IPS-20b (cell line): ENCODE measurements at regions not wholly inside any gene's neighbourhood (a gene's known extent, or its start where the extent isn't known, plus 50 kb on each side); places are given as distances from the start of the nearest gene placed in this dataset.
"Not testable (repeated sequence)": the region's sequence is repeated elsewhere in the genome, so short reads cannot be mapped to it uniquely, and the experiment has no call there.

Experiments
- H3K27ac ChIP-seq: one replicate; pipeline ENCODE4 v1.5.1; 2013; ENCODE audit warnings: low read length
- H3K27me3 ChIP-seq: 2 replicates; pipeline ENCODE4 v1.6.1; 2013; ENCODE audit warnings: mild to moderate bottlenecking, low read length, inconsistent platforms; ENCODE audit not compliant: insufficient read depth
- H3K36me3 ChIP-seq: 2 replicates; pipeline ENCODE4 v1.6.1; 2013; ENCODE audit warnings: low read depth, mild to moderate bottlenecking, inconsistent platforms, low read length, moderate library complexity; ENCODE audit not compliant: insufficient read depth
- H3K4me1 ChIP-seq: 2 replicates; pipeline ENCODE4 v1.6.1; 2013; ENCODE audit warnings: mild to moderate bottlenecking, control low read depth, inconsistent platforms, low read length, moderate library complexity; ENCODE audit not compliant: insufficient read depth
- H3K4me3 ChIP-seq: 2 replicates; pipeline ENCODE4 v1.5.1; 2013; ENCODE audit warnings: mild to moderate bottlenecking, low read length, inconsistent platforms
- H3K9ac ChIP-seq: 2 replicates; pipeline ENCODE4 v1.6.1; 2013; ENCODE audit warnings: low read depth, mild to moderate bottlenecking, inconsistent platforms, low read length, moderate library complexity
- H3K9me3 ChIP-seq: 2 replicates; pipeline ENCODE4 v1.6.1; 2013; ENCODE audit warnings: mild to moderate bottlenecking, low read depth, low read length, inconsistent platforms; ENCODE audit not compliant: insufficient read depth

DNA sequence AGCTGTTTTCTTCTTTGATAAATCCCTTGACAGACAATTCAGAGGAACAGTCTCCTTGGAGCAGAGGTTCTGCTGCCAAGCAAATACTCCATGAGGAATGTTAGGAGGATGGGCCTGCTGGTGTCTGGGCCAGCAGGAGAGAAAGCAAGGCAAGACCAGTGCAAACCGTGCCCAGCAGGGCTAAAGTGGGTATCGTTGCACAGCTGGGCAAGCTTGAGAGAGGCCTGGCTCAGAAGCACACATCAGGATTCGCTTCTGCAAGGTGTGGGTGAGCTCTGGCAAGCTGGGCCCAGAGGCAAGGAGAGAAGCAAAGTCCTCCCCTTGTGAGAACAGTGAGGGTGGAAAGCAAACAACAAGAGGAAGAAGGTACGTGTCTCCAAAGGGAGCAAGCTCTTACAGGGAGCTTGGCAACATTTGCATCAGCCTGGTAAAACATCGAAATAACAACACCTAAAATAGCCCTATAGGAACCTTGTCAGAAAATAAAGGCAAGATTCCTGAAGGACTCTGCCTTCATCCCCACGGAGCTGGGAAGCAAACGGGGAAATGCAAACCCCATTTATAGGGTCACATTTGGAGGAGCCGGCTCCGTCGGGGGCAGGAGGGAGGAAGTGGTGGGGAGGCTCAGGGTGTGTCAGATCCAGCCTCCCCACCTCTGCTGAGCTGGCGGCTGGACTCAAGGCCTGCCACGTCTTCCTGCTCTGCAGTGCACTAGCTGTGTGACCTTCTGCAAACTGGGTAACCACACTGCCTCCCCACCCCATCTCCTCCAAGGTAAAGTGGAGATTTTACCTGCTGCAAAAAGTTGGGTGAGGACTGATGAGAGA lies 62.3 kb upstream of the HIVEP3 start:
- H3K9ac ChIP-seq, result no peak overlapping the region

DNA sequence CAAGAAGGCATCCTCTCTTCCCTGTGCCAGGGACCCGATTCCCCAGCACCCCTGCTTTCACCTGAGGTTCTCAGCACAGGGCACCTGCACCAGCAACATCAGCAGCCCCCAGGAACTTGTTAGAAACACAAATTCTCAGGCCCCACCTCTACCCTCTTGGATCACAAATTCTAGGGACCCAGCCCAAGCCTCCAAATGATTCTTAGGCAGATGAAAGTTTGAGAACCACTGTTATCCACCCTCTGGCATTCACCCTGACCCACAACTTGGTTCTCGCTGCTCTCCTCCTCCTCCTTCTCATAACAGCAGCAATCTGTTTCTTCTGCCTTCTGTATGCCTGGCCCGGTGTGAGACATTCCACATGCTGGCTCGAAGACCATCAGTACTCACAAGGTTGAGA lies 60.3 kb upstream of the HIVEP3 start:
- H3K36me3 ChIP-seq, result no peaks in the 10 kb centered on the region
- no peak overlapping the region for H3K9ac ChIP-seq

More for the DNA sequence above, 62.3 kb upstream of the HIVEP3 start:
- Histone ChIP-seq H3K4me3 (no peak overlapping the region), H3K27ac (no peak overlapping the region), H3K27me3 (no peaks in the 10 kb centered on the region), H3K36me3 (no peaks in the 10 kb centered on the region), H3K9me3 (no peaks in the 10 kb centered on the region), H3K4me1 (no peaks in the 10 kb centered on the region)

DNA sequence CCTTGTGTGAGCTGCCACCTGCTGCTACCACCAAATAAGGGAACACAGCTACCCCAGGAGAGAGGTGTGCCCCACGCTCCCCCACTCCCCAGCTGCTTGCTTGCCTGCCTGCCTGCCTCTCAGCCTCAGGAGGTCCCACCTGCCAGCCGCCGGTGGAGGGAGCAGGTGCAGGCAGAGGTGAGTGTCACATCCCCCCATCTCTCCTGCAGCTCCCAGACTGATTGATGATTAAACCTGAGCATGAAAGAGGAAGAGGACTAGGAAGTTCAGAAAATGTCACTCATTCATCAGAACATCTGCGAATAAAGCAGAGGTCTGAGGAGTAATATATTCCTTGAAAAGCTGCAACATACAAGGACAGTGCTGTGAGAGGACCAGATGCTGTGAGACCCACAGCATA lies 58.6 kb upstream of the HIVEP3 start:
- H3K36me3 ChIP-seq, result no peaks in the 10 kb centered on the region
- no peak overlapping the region for H3K4me3 ChIP-seq
- H3K9me3 ChIP-seq, result no peaks in the 10 kb centered on the region
- H3K4me1 ChIP-seq, result no peaks in the 10 kb centered on the region
- H3K27ac ChIP-seq, result no peak overlapping the region
- no peaks in the 10 kb centered on the region for H3K27me3 ChIP-seq
- no peak overlapping the region for H3K9ac ChIP-seq

More for the DNA sequence above, 60.3 kb upstream of the HIVEP3 start:
- no peak overlapping the region for H3K4me3 ChIP-seq
- H3K9me3 ChIP-seq, result no peaks in the 10 kb centered on the region
- H3K27ac ChIP-seq, result no peak overlapping the region
- H3K4me1 ChIP-seq, result no peaks in the 10 kb centered on the region
- H3K27me3 ChIP-seq, result no peaks in the 10 kb centered on the region

DNA sequence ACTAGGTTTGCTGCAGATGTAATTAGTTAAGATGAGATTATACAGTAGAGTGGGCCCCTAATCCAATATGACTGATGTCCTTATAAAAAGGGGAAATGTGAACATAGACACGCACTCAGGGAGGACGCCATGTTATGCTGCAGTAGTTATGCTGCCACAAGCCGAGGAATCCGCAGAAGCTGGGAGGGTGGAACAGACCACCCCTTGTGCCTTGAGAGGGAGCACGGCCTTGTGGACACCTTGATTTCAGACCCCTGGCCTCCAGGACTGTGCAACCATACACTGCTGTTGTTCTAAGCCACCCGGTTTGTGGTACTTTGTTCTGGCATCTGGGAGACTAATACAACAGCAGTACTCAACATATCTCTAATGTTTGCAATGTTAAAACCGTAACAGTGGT lies 57.9 kb upstream of the HIVEP3 start:
- H3K27me3 ChIP-seq, result no peaks in the 10 kb centered on the region
- H3K27ac ChIP-seq, result no peak overlapping the region
- no peaks in the 10 kb centered on the region for H3K36me3 ChIP-seq
- H3K9ac ChIP-seq, result no peak overlapping the region
- H3K9me3 ChIP-seq, result no peaks in the 10 kb centered on the region
- H3K4me1 ChIP-seq, result no peaks in the 10 kb centered on the region
- H3K4me3 ChIP-seq, result no peak overlapping the region

DNA sequence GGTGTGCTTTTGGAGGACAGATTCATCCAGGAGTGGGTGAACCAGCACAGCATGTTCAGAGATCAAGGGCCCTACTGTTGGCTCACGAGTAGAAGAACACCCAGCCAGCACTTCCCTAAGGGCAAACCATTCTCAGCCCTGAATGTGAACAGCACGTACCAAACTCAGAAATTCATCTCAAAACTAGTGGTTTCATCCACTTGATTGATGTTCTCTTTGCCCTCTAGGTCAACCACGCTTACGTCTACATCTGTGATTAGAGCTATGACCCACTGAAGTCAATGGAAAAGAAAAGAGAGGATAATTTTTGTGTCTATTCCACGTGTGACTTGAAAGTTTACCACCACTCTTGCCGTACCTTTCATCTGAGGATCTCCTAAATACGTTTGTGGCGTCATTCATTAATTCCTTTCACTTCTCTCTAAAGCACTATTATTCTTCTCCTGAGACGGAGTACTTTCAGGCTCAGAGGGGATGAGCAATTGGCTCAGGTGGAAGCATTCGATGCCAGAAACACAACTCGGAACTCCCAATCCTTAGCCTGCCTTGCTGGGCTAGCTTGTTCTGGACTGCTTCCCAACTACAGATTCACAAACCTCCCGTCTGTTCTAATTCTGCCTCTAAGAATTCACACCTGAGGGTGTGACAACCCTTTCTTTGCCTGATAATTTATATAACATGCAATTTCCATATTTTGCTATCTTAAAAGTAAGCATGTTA lies 57.3 kb upstream of the HIVEP3 start:
- Histone ChIP-seq H3K36me3 (no peaks in the 10 kb centered on the region), H3K9ac (no peak overlapping the region), H3K9me3 (no peaks in the 10 kb centered on the region), H3K27me3 (no peaks in the 10 kb centered on the region), H3K4me3 (no peak overlapping the region), H3K4me1 (no peaks in the 10 kb centered on the region), H3K27ac (no peak overlapping the region)

DNA sequence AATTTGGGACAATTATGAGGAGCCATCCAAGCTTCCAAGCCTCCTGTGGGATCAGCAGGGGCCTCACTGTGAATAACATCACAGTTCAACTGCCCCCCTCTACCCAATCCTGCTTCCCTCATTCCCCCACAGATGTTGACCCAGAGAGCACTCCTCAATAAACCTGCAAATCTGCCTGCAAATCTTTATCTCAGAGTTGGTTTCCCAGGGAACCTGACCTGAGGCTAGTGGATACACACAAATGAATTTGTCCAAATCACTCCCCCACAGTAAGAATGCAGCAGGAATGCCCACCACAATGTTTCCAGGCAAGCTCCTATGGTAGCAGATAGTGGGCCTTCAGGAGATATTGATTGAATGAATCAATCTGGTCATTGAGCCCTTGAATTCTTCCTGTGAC lies 56.4 kb upstream of the HIVEP3 start:
- Histone ChIP-seq H3K4me1 (no peaks in the 10 kb centered on the region), H3K9me3 (no peaks in the 10 kb centered on the region), H3K27ac (no peak overlapping the region), H3K36me3 (no peaks in the 10 kb centered on the region), H3K9ac (no peak overlapping the region), H3K27me3 (no peaks in the 10 kb centered on the region), H3K4me3 (no peak overlapping the region)

DNA sequence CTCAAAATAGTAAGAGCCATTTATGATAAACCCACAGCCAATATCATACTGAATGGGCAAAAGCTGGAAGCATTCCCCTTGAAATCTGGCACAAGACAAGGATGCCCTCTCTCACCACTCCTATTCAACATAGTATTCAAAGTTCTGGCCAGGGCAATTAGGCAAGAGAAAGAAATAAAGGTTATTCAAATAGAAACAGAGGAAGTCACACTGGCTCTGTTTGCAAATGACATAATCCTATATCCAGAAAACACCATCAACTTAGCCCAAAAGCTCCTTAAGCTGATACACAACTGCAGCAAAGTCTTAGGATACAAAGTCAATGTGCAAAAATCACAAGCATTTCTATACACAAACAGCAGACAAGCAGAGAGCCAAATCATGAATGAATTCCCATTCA lies 49.8 kb upstream of the HIVEP3 start:
- not testable (repeated sequence) for H3K9me3 ChIP-seq, H3K4me1 ChIP-seq, H3K27ac ChIP-seq, H3K4me3 ChIP-seq, H3K27me3 ChIP-seq, H3K9ac ChIP-seq, H3K36me3 ChIP-seq
